Fibroblast of peridontal ligament (primary cell): ENCODE measurements at regions not wholly inside any gene's neighbourhood (a gene's known extent, or its start where the extent isn't known, plus 50 kb on each side); places are given as distances from the start of the nearest gene placed in this dataset.
"Not testable (repeated sequence)": the region's sequence is repeated elsewhere in the genome, so short reads cannot be mapped to it uniquely, and the experiment has no call there.

Experiments used
- DNase-seq: peaks from one replicate; pipeline ENCODE4 v3.0.0-alpha.2; 2010; ENCODE audit errors: extremely low read depth

GRCh38 chr17:62156949-62157348 lies 91.9 kb upstream of the MED13 start:
- DNase-seq = no peak

GRCh38 chr17:62154909-62155308 lies 89.8 kb upstream of the MED13 start:
- DNase-seq = no peak

DNA sequence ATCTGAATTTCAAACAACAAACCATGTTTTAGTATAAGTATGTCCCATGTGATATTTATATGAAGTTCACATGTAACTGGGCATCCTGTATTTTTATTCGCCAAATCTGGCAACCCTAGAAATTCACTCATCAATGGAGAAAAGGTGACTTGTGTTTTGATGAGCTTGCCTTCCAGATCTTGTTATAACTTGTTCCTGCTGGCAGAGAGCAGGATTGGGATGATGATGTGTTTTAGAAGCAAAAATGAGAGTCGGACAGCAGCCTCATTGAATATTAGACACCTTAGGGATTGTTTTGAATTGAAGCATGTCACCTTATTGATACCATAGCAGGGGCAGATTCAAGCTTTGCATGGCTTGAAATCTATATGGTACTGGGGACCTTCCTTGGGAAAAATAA lies 85.4 kb upstream of the MED13 start:
- no peak for DNase-seq

GRCh38 chr17:62149961-62150360 lies 84.9 kb upstream of the MED13 start:
- DNase-seq = no peak

GRCh38 chr17:62147284-62147683 lies 82.2 kb upstream of the MED13 start:
- no peak for DNase-seq

GRCh38 chr17:62140836-62141235 lies 75.8 kb upstream of the MED13 start:
- DNase-seq = no peak

GRCh38 chr17:62140376-62140775 lies 75.3 kb upstream of the MED13 start:
- no peak for DNase-seq

GRCh38 chr17:62139690-62140354 lies 74.7 kb upstream of the MED13 start:
- DNase-seq = not testable (repeated sequence)

DNA sequence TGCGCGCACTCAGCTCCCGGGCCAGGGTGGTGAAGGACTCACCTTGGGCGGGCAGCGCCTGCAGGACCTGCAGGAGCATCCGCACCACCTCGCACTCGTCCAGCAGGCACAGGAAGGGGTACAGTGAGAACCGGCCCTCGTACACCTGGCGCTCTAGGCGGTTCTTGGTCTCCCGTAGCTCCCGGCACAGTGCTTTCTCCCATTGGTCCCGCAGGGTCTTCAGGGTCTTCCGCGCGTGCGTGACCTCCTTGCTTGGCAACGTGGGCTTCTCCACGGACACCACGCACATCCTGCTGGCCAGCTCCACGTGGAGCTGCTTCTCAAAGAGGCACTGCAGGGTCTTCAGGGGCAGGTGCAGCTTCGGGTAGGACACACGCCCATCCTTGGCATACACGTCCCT lies 74.1 kb upstream of the MED13 start:
- no peak for DNase-seq

DNA sequence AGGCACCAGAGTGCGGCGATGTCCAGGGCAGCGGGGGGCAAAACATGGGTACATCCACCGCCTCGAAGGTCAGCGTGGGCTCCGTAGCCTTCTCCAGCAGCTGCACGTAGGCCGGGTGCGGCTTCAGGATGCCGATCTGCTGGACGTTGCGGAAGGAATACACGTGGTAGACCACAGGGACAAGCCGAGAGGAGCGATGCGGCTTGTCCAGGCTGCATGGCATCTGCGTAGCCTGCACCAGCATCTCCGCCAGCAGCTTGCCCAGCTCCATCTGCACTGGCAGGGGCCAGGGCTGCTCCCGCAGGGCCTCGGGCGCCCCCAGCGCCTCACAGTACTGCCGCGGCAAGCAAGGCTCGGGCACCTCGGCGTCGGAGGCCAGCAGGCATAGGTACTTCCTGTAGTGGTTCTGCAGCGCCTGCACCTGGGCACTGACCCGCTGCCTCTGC lies 73.6 kb upstream of the MED13 start:
- not testable (repeated sequence) for DNase-seq

GRCh38 chr17:62137734-62138624 lies 72.9 kb upstream of the MED13 start:
- not testable (repeated sequence) for DNase-seq

GRCh38 chr17:62137013-62137733 lies 72.1 kb upstream of the MED13 start:
- DNase-seq = not testable (repeated sequence)

DNA sequence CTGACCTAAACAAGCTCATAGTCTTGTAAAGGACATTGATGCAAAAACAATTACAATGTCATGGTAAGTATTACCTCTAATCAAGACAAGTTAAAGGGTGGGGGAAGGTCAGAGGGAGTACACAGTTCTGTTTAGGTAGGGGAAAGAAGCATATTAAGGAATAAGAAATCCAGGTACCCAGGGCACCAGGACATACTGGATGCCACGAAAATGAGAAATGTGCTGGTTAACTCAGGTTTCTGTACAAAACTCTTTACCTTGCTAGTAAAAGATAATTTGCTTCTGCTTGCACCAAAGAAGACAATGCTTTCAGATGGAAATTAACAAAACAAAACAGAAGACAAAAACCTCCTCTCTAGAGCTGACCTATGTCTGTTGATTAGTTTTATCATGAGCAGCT lies 70.7 kb upstream of the MED13 start:
- no peak for DNase-seq

DNA sequence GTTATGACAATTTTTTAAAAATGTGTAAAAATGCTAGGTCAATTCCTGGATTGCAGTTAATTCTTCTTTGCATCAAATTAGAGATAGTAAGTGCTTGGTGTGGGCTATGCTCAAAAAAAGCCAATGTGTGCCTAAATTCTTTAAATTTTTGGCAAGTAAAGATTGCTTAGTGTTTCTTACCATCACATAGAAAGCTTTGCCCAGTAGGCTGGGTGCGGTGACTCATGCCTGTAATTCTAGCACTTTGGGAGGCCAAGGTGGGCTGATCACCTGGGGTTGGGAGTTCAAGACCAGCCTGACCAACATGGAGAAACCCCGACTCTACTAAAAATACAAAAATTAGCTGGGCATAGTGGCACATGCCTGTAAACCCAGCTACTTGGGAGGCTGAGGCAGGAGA lies 70.0 kb upstream of the MED13 start:
- DNase-seq = not testable (repeated sequence)

GRCh38 chr17:62134397-62134796 lies 69.3 kb upstream of the MED13 start:
- no peak for DNase-seq

DNA sequence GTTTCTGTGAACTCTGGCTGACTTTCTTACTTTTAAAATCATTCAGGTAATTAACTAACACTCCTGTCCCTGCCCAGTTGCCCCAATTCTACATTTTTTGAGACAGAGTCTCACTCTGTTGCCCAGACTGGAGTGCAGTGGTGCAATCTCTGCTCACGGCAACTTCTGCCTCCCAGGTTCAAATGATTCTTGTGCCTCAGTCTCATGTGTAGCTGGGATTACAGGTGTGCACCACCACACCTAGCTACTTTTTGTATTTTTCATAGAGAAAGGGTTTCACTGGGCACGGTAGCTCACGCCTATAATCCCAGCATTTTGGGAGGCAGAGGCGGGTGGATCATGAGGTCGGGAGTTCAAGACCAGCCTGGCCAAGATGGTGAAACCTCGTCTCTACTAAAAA lies 66.2 kb upstream of the MED13 start:
- not testable (repeated sequence) for DNase-seq

DNA sequence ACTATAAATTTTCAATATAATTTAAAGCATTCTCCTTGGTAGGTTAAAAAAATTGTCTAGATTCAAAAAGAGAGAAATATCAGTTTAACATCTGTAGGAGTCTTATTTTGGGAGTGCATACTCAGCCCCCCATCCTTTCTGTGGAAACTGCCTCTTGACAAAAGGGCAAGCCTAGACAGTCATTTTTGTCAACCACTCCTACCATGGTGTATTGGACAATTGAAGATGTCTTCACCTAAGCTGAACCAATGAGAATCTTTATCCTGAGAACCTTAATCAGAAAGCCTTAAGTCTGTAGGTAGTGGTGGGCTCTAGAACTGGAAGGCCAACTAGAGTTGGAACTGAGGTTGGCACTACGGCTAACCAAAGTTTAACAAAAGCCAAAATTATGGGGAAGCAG lies 65.7 kb upstream of the MED13 start:
- DNase-seq = no peak

- DNase-seq = no peak
Observed at GRCh38 chr17:62126292-62126691, 61.2 kb upstream of the MED13 start.

GRCh38 chr17:62125307-62125706 lies 60.2 kb upstream of the MED13 start:
- no peak for DNase-seq

- DNase-seq = no peak
Observed at GRCh38 chr17:62121025-62121730, 56.1 kb upstream of the MED13 start.

GRCh38 chr17:62119373-62119772 lies 54.3 kb upstream of the MED13 start:
- no peak for DNase-seq
